HG03571 (cell line): ENCODE measurements at regions not wholly inside any gene's neighbourhood (a gene's known extent, or its start where the extent isn't known, plus 50 kb on each side); places are given as distances from the start of the nearest gene placed in this dataset.
"Not testable (repeated sequence)": the region's sequence is repeated elsewhere in the genome, so short reads cannot be mapped to it uniquely, and the experiment has no call there.

Experiments used
- ATAC-seq: cut with Tn5 transposase; IDR thresholded peaks from one replicate; pipeline ENCODE4 v1.9.1; 2021; ENCODE audit not compliant: unreplicated experiment

- ATAC-seq, result not testable (repeated sequence)
Measured at GRCh38 chr17:30713805-30714204, 110.7 kb downstream of the CRLF3 start.

- not testable (repeated sequence) for ATAC-seq
Measured at GRCh38 chr17:30712859-30713258, 111.6 kb downstream of the CRLF3 start.

- ATAC-seq, result not testable (repeated sequence)
Measured at GRCh38 chr17:30711626-30712507, 112.6 kb downstream of the CRLF3 start.

- ATAC-seq, result not testable (repeated sequence)
Measured at GRCh38 chr17:30711176-30711575, 113.3 kb downstream of the CRLF3 start.

- ATAC-seq, result not testable (repeated sequence)
Measured at GRCh38 chr17:30710276-30711088, 114.0 kb downstream of the CRLF3 start.

GRCh38 chr17:30709561-30710275 lies 114.8 kb downstream of the CRLF3 start:
- ATAC-seq, result not testable (repeated sequence)

- ATAC-seq, result not testable (repeated sequence)
Measured at GRCh38 chr17:30709096-30709495, 115.4 kb downstream of the CRLF3 start.

GRCh38 chr17:30708241-30709078 lies 116.0 kb downstream of the CRLF3 start:
- not testable (repeated sequence) for ATAC-seq

GRCh38 chr17:30707724-30708240 lies 116.7 kb downstream of the CRLF3 start:
- ATAC-seq, result not testable (repeated sequence)

GRCh38 chr17:30706461-30707335 lies 117.8 kb downstream of the CRLF3 start:
- not testable (repeated sequence) for ATAC-seq

GRCh38 chr17:30706004-30706403 lies 118.5 kb downstream of the CRLF3 start:
- not testable (repeated sequence) for ATAC-seq

GRCh38 chr17:30701498-30701989 lies 122.9 kb downstream of the CRLF3 start:
- ATAC-seq, result no peak

- not testable (repeated sequence) for ATAC-seq
Measured at GRCh38 chr17:30700833-30701232, 123.7 kb downstream of the CRLF3 start.

GRCh38 chr17:30697619-30698460 lies 126.7 kb downstream of the CRLF3 start:
- peak; percentile 55 for ATAC-seq

GRCh38 chr17:30696234-30696633 lies 128.3 kb downstream of the CRLF3 start:
- no peak for ATAC-seq

GRCh38 chr17:30695265-30695811 lies 129.2 kb downstream of the CRLF3 start:
- ATAC-seq, result not testable (repeated sequence)

GRCh38 chr17:30693772-30694171 lies 130.7 kb downstream of the CRLF3 start:
- ATAC-seq, result not testable (repeated sequence)
